Trophoblast cell (in vitro differentiated cells and primary cell): ENCODE measurements at regions not wholly inside any gene's neighbourhood (a gene's known extent, or its start where the extent isn't known, plus 50 kb on each side); places are given as distances from the start of the nearest gene placed in this dataset.
A peak's percentile ranks its signal among the peaks of the same experiment; 100 is the strongest.

ENCODE experiments used
- DNase-seq, 2 donors: peaks; one replicate each; pipeline ENCODE4 v3.0.0-alpha.2; 2016
- H2AFZ ChIP-seq: 2 replicates; pipeline ENCODE4 v1.6.1; 2013; ENCODE audit warnings: low read length, moderate library complexity, mild to moderate bottlenecking; ENCODE audit not compliant: insufficient read depth, poor library complexity
- H2AK5ac ChIP-seq: 2 replicates; pipeline ENCODE4 v1.6.1; 2013; ENCODE audit warnings: mild to moderate bottlenecking, low read length
- H2BK120ac ChIP-seq: 2 replicates; pipeline ENCODE4 v1.6.1; 2013; ENCODE audit warnings: low read length, mild to moderate bottlenecking, moderate library complexity; ENCODE audit not compliant: insufficient read depth, poor library complexity
- H2BK12ac ChIP-seq: 2 replicates; pipeline ENCODE4 v1.6.1; 2013; ENCODE audit warnings: mild to moderate bottlenecking, low read length, moderate library complexity
- H2BK5ac ChIP-seq: 2 replicates; pipeline ENCODE4 v1.6.1; 2013; ENCODE audit warnings: low read length, low read depth, moderate library complexity, mild to moderate bottlenecking; ENCODE audit not compliant: poor library complexity
- H3K14ac ChIP-seq: 2 replicates; pipeline ENCODE4 v1.6.1; 2013; ENCODE audit warnings: mild to moderate bottlenecking, low read length
- H3K18ac ChIP-seq: 2 replicates; pipeline ENCODE4 v1.6.1; 2013; ENCODE audit warnings: mild to moderate bottlenecking, low read length
- H3K23ac ChIP-seq: 2 replicates; pipeline ENCODE4 v1.6.1; 2013; ENCODE audit warnings: low read length
- H3K27ac ChIP-seq: 2 replicates; pipeline ENCODE4 v1.5.1; 2013; ENCODE audit warnings: low read depth, mild to moderate bottlenecking, inconsistent platforms, low read length, moderate library complexity
- H3K27me3 ChIP-seq: 2 replicates; pipeline ENCODE4 v1.6.1; 2013; ENCODE audit warnings: inconsistent platforms, mild to moderate bottlenecking, low read length, moderate library complexity; ENCODE audit not compliant: insufficient read depth
- H3K36me3 ChIP-seq, 2 experiments: 1 replicate in 1 of 2; 2 replicates in 1 of 2; pipeline ENCODE4 v1.6.1; 2013; ENCODE audit warnings: low read length in 2 of 2, mild to moderate bottlenecking in 2 of 2, moderate library complexity in 1 of 2; ENCODE audit not compliant: insufficient read depth in 2 of 2, control insufficient read depth in 1 of 2
- H3K4ac ChIP-seq: 2 replicates; pipeline ENCODE4 v1.6.1; 2013; ENCODE audit warnings: low read depth, mild to moderate bottlenecking, low read length, moderate library complexity
- H3K4me1 ChIP-seq, 2 experiments: 1 replicate in 1 of 2; 2 replicates in 1 of 2; pipeline ENCODE4 v1.6.1; 2013; ENCODE audit warnings: low read length in 2 of 2, mild to moderate bottlenecking in 2 of 2, moderate library complexity in 1 of 2; ENCODE audit not compliant: insufficient read depth in 2 of 2, control insufficient read depth in 1 of 2
- H3K4me2 ChIP-seq: 2 replicates; pipeline ENCODE4 v1.6.1; 2013; ENCODE audit warnings: inconsistent platforms, mild to moderate bottlenecking, low read length, moderate library complexity
- H3K4me3 ChIP-seq: 2 replicates; pipeline ENCODE4 v1.5.1; 2013; ENCODE audit warnings: mild to moderate bottlenecking, low read depth, low read length, inconsistent platforms
- H3K79me1 ChIP-seq: one replicate; pipeline ENCODE4 v1.6.1; 2013; ENCODE audit warnings: low read length
- H3K79me2 ChIP-seq: 2 replicates; pipeline ENCODE4 v1.6.1; 2013; ENCODE audit warnings: low read length, mild to moderate bottlenecking; ENCODE audit not compliant: control insufficient read depth, insufficient read depth, poor library complexity
- H3K9ac ChIP-seq: 2 replicates; pipeline ENCODE4 v1.6.1; 2013; ENCODE audit warnings: mild to moderate bottlenecking, low read length
- H3K9me3 ChIP-seq: 2 replicates; pipeline ENCODE4 v1.6.1; 2013; ENCODE audit warnings: low read depth, mild to moderate bottlenecking, control low read depth, inconsistent platforms, low read length; ENCODE audit not compliant: insufficient read depth
- H4K12ac ChIP-seq: 2 replicates; pipeline ENCODE4 v1.6.1; 2013; ENCODE audit warnings: low read depth, mild to moderate bottlenecking, low read length, moderate library complexity
- H4K8ac ChIP-seq: 2 replicates; pipeline ENCODE4 v1.6.1; 2013; ENCODE audit warnings: low read depth, mild to moderate bottlenecking, low read length, moderate library complexity
- H4K91ac ChIP-seq: one replicate; pipeline ENCODE4 v1.6.1; 2013; ENCODE audit warnings: low read depth, mild to moderate bottlenecking, low read length, moderate library complexity
- WGBS: extraction: QIAGEN DNeasy Blood & Tissue Kit; methylation state at CpG from one replicate; pipeline ENCODE4 v1.1.7; 2013; ENCODE audit warnings: missing lambda C conversion rate; ENCODE audit not compliant: insufficient read length, insufficient coverage; ENCODE audit errors: extremely low coverage; 5-methylcytosine and 5-hydroxymethylcytosine counted together

DNA sequence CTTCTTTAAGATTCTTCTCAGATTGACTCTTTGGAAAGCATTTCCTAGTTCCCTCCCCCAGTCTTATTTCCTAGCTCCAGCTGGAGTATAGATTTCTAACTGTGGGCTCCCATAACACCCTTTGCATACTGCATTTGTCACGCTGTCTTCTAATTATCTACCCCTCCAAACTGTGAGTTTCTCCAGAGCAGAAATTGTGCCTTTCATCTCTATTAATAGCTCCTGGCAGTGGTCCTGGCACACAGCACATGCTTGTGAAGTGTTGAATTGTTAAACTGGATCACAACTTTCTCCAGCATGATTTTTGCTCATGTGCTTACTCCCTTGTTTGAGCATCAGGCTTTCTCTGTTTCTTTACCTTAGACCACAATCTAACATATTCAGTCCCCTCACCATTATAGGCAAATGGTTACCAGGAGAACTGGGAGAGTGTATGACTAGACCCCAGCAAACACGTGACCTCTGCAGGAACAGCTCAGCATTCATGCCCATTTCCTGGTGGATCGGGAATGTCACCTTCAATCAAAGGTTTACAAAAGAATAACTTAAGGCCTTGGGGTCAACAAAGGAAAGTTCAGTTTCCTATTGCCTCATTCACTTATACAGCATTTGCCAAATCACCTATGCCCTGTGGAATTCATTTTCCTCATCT, 175.7 kb upstream of the TANK start:
- no peak overlapping the region for H3K4ac ChIP-seq
- no peak overlapping the region for H3K9ac ChIP-seq
- no peak overlapping the region for H2BK120ac ChIP-seq
- H3K18ac ChIP-seq = no peak overlapping the region
- H2BK12ac ChIP-seq = no peak overlapping the region
- H3K9me3 ChIP-seq = no peaks in the 10 kb centered on the region
- H3K27me3 ChIP-seq = no peaks in the 10 kb centered on the region
- H4K8ac ChIP-seq = no peak overlapping the region
- H3K79me2 ChIP-seq = no peaks in the 10 kb centered on the region
- H3K14ac ChIP-seq = no peak overlapping the region
- no peak overlapping the region for H2AK5ac ChIP-seq
- H3K4me3 ChIP-seq = no peak overlapping the region
- H3K36me3 ChIP-seq = no peaks in the 10 kb centered on the region
- no CpG with 5 or more reads among the region's 3 CpGs for WGBS
- H3K4me2 ChIP-seq = no peak overlapping the region
- H4K91ac ChIP-seq = no peak overlapping the region
- no peak overlapping the region for H3K23ac ChIP-seq
- H2AFZ ChIP-seq = no peak overlapping the region
- H3K27ac ChIP-seq = no peak overlapping the region
- H4K12ac ChIP-seq = no peak overlapping the region
- H3K79me1 ChIP-seq = no peaks in the 10 kb centered on the region
- no peak overlapping the region for H2BK5ac ChIP-seq
- DNase-seq = no peak
- no peaks in the 10 kb centered on the region for H3K4me1 ChIP-seq

- Histone ChIP-seq H3K4me2 (no peak overlapping the region), H3K9ac (no peak overlapping the region), H3K79me1 (peaks cover 2% of the 10 kb centered on the region), H4K12ac (no peak overlapping the region), H3K14ac (no peak overlapping the region), H3K27ac (no peak overlapping the region), H3K4me1 (peaks cover 0 to 5% of the 10 kb centered on the region in 2 experiments), H3K23ac (no peak overlapping the region), H4K8ac (no peak overlapping the region), H3K36me3 (no peaks in the 10 kb centered on the region), H2BK12ac (no peak overlapping the region), H2BK5ac (no peak overlapping the region), H3K27me3 (no peaks in the 10 kb centered on the region), H3K79me2 (no peaks in the 10 kb centered on the region), H4K91ac (no peak overlapping the region), H3K9me3 (no peaks in the 10 kb centered on the region), H3K18ac (no peak overlapping the region), H2AK5ac (no peak overlapping the region), H2BK120ac (no peak overlapping the region), H3K4ac (no peak overlapping the region), H2AFZ (no peak overlapping the region), H3K4me3 (no peak overlapping the region)
- WGBS = no CpG with 5 or more reads among the region's 1 CpG
- no peak for DNase-seq
Observed at GRCh38 chr2:160989778-160990177, 170.4 kb upstream of the TANK start.

DNA sequence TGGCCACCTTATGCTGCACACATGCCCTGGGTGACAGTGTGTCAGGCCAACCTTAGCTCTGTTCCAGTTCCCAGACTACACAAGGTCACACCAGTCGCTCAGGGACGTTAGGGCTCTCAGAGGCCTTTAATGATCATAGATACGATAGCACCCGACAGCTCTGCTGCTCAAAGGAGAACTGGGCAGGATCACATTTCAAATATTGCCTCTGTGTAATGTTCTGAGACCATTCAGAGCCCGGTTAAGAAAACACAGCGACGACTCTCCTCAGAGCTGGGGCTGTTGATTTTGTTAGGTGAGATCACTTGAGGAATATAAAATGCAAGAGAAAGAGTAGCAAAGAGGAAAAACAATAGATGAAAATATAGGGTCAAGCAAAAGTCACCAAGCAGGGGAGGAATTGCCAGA, 166.6 kb upstream of the TANK start:
- Histone ChIP-seq H2AFZ (no peak overlapping the region), H2BK12ac (peak overlapping the region; percentile 9), H3K9me3 (no peaks in the 10 kb centered on the region), H3K4me3 (no peak overlapping the region), H3K14ac (no peak overlapping the region), H3K79me1 (peaks cover 2% of the 10 kb centered on the region), H3K36me3 (no peaks in the 10 kb centered on the region), H3K79me2 (no peaks in the 10 kb centered on the region), H2AK5ac (no peak overlapping the region), H3K27me3 (no peaks in the 10 kb centered on the region), H3K27ac (no peak overlapping the region), H2BK120ac (no peak overlapping the region), H3K4ac (no peak overlapping the region), H3K23ac (no peak overlapping the region), H3K4me2 (no peak overlapping the region), H3K4me1 (peaks cover 0 to 5% of the 10 kb centered on the region in 2 experiments), H3K18ac (no peak overlapping the region), H4K8ac (no peak overlapping the region), H3K9ac (no peak overlapping the region), H2BK5ac (no peak overlapping the region), H4K12ac (no peak overlapping the region), H4K91ac (peak overlapping the region; percentile 19)
- DNase-seq = no peak
- WGBS = no CpG with 5 or more reads among the region's 7 CpGs

- no peak overlapping the region for H3K14ac ChIP-seq
- H3K23ac ChIP-seq = no peak overlapping the region
- H3K27ac ChIP-seq = no peak overlapping the region
- no peaks in the 10 kb centered on the region for H3K36me3 ChIP-seq
- peaks cover 0 to 5% of the 10 kb centered on the region in 2 experiments for H3K4me1 ChIP-seq
- no peak overlapping the region for H3K4ac ChIP-seq
- no peaks in the 10 kb centered on the region for H3K79me2 ChIP-seq
- no peak overlapping the region for H3K18ac ChIP-seq
- peak overlapping the region; percentile 19 for H4K91ac ChIP-seq
- peak; percentile 83 to 94 for DNase-seq
- H2BK5ac ChIP-seq = no peak overlapping the region
- no peak overlapping the region for H2BK12ac ChIP-seq
- H3K9ac ChIP-seq = no peak overlapping the region
- peaks cover 2% of the 10 kb centered on the region for H3K79me1 ChIP-seq
- no peak overlapping the region for H4K12ac ChIP-seq
- no peaks in the 10 kb centered on the region for H3K9me3 ChIP-seq
- H2AK5ac ChIP-seq = no peak overlapping the region
- no peak overlapping the region for H2AFZ ChIP-seq
- H3K4me2 ChIP-seq = no peak overlapping the region
- WGBS = no CpG with 5 or more reads among the region's 16 CpGs
- no peak overlapping the region for H4K8ac ChIP-seq
- no peak overlapping the region for H2BK120ac ChIP-seq
- H3K27me3 ChIP-seq = no peaks in the 10 kb centered on the region
- no peak overlapping the region for H3K4me3 ChIP-seq
Observed at GRCh38 chr2:160994141-160995002, 165.9 kb upstream of the TANK start.
